ENCODE measurements at regions not wholly inside any gene's neighbourhood (a gene's known extent, or its start where the extent isn't known, plus 50 kb on each side); places are given as distances from the start of the nearest gene placed in this dataset.

- Histone ChIP-seq H3K4ac (ENCODE audit: low read depth, low read length) (no peak overlapping the region), H3K27me3 (ENCODE audit: insufficient read depth, low read length) (no peaks in the 10 kb centered on the region), H4K91ac (ENCODE audit: low read depth, low read length) (no peak overlapping the region), H3K36me3 (ENCODE audit: control insufficient read depth in 1 of 2, insufficient read depth in 2 of 2, low read length in 2 of 2) (no peaks in the 10 kb centered on the region), H3K9me3 (ENCODE audit: insufficient read depth, low read depth, low read length) (no peaks in the 10 kb centered on the region), H3K4me1 (ENCODE audit: control insufficient read depth in 1 of 2, insufficient read depth in 2 of 2, low read length in 2 of 2) (peaks cover 11 to 19% of the 10 kb centered on the region in 2 experiments), H2BK12ac (ENCODE audit: low read length) (no peak overlapping the region), H3K79me2 (ENCODE audit: control insufficient read depth, insufficient read depth, low read length, poor library complexity) (no peaks in the 10 kb centered on the region), H2AK5ac (ENCODE audit: low read length) (no peak overlapping the region), H3K18ac (ENCODE audit: low read length) (no peak overlapping the region), H3K9ac (ENCODE audit: low read length) (no peak overlapping the region), H4K12ac (ENCODE audit: low read depth, low read length) (no peak overlapping the region), H3K14ac (ENCODE audit: low read length) (no peak overlapping the region), H3K79me1 (ENCODE audit: low read length) (peaks cover 6% of the 10 kb centered on the region), H3K4me3 (ENCODE audit: low read depth, low read length) (no peak overlapping the region), H3K23ac (ENCODE audit: low read length) (no peak overlapping the region), H2BK120ac (ENCODE audit: insufficient read depth, low read length, poor library complexity) (no peak overlapping the region), H2AFZ (ENCODE audit: insufficient read depth, low read length, poor library complexity) (no peak overlapping the region), H3K27ac (ENCODE audit: low read depth, low read length) (no peak overlapping the region), H4K8ac (ENCODE audit: low read depth, low read length) (no peak overlapping the region), H2BK5ac (ENCODE audit: low read depth, low read length, poor library complexity) (no peak overlapping the region), H3K4me2 (ENCODE audit: low read length) (no peak overlapping the region)
- DNase-seq: no peak
- no CpG with 5 or more reads among the region's 2 CpGs for WGBS (ENCODE audit: extremely low coverage, insufficient coverage, insufficient read length)
These were observed 166.4 kb downstream of the MAF start for GRCh38 chr16:79434092-79434491.

- Histone ChIP-seq H2BK120ac (ENCODE audit: insufficient read depth, low read length, poor library complexity) (no peak overlapping the region), H3K14ac (ENCODE audit: low read length) (no peak overlapping the region), H3K9me3 (ENCODE audit: insufficient read depth, low read depth, low read length) (no peaks in the 10 kb centered on the region), H3K9ac (ENCODE audit: low read length) (no peak overlapping the region), H3K4me3 (ENCODE audit: low read depth, low read length) (no peak overlapping the region), H3K79me2 (ENCODE audit: control insufficient read depth, insufficient read depth, low read length, poor library complexity) (no peaks in the 10 kb centered on the region), H3K23ac (ENCODE audit: low read length) (no peak overlapping the region), H3K4ac (ENCODE audit: low read depth, low read length) (no peak overlapping the region), H2BK5ac (ENCODE audit: low read depth, low read length, poor library complexity) (no peak overlapping the region), H3K79me1 (ENCODE audit: low read length) (no peaks in the 10 kb centered on the region), H2BK12ac (ENCODE audit: low read length) (no peak overlapping the region), H3K4me1 (ENCODE audit: control insufficient read depth in 1 of 2, insufficient read depth in 2 of 2, low read length in 2 of 2) (peaks cover 0 to under 1% of the 10 kb centered on the region in 2 experiments), H3K18ac (ENCODE audit: low read length) (no peak overlapping the region), H4K91ac (ENCODE audit: low read depth, low read length) (no peak overlapping the region), H3K36me3 (ENCODE audit: control insufficient read depth in 1 of 2, insufficient read depth in 2 of 2, low read length in 2 of 2) (no peaks in the 10 kb centered on the region), H3K27ac (ENCODE audit: low read depth, low read length) (no peak overlapping the region), H4K8ac (ENCODE audit: low read depth, low read length) (no peak overlapping the region), H3K27me3 (ENCODE audit: insufficient read depth, low read length) (no peaks in the 10 kb centered on the region), H4K12ac (ENCODE audit: low read depth, low read length) (no peak overlapping the region), H2AK5ac (ENCODE audit: low read length) (no peak overlapping the region), H3K4me2 (ENCODE audit: low read length) (no peak overlapping the region), H2AFZ (ENCODE audit: insufficient read depth, low read length, poor library complexity) (no peak overlapping the region)
- no peak for DNase-seq
- WGBS (ENCODE audit: extremely low coverage, insufficient coverage, insufficient read length): no CpG with 5 or more reads among the region's 4 CpGs
These were observed 168.6 kb downstream of the MAF start for GRCh38 chr16:79431923-79432322.

GRCh38 chr16:79430191-79430678, 170.3 kb downstream of the MAF start:
- Histone ChIP-seq H2AFZ (ENCODE audit: insufficient read depth, low read length, poor library complexity) (no peak overlapping the region), H3K4me3 (ENCODE audit: low read depth, low read length) (no peak overlapping the region), H3K14ac (ENCODE audit: low read length) (no peak overlapping the region), H2BK120ac (ENCODE audit: insufficient read depth, low read length, poor library complexity) (no peak overlapping the region), H3K4me2 (ENCODE audit: low read length) (no peak overlapping the region), H3K18ac (ENCODE audit: low read length) (no peak overlapping the region), H2AK5ac (ENCODE audit: low read length) (no peak overlapping the region), H3K4me1 (ENCODE audit: control insufficient read depth in 1 of 2, insufficient read depth in 2 of 2, low read length in 2 of 2) (no peaks in the 10 kb centered on the region), H3K4ac (ENCODE audit: low read depth, low read length) (no peak overlapping the region), H3K79me1 (ENCODE audit: low read length) (no peaks in the 10 kb centered on the region), H4K8ac (ENCODE audit: low read depth, low read length) (no peak overlapping the region), H3K9ac (ENCODE audit: low read length) (no peak overlapping the region), H3K27ac (ENCODE audit: low read depth, low read length) (no peak overlapping the region), H3K9me3 (ENCODE audit: insufficient read depth, low read depth, low read length) (no peaks in the 10 kb centered on the region), H3K27me3 (ENCODE audit: insufficient read depth, low read length) (no peaks in the 10 kb centered on the region), H2BK5ac (ENCODE audit: low read depth, low read length, poor library complexity) (no peak overlapping the region), H4K91ac (ENCODE audit: low read depth, low read length) (no peak overlapping the region), H3K23ac (ENCODE audit: low read length) (no peak overlapping the region), H3K36me3 (ENCODE audit: control insufficient read depth in 1 of 2, insufficient read depth in 2 of 2, low read length in 2 of 2) (no peaks in the 10 kb centered on the region), H3K79me2 (ENCODE audit: control insufficient read depth, insufficient read depth, low read length, poor library complexity) (no peaks in the 10 kb centered on the region), H4K12ac (ENCODE audit: low read depth, low read length) (no peak overlapping the region), H2BK12ac (ENCODE audit: low read length) (no peak overlapping the region)
- no peak for DNase-seq
- WGBS (ENCODE audit: extremely low coverage, insufficient coverage, insufficient read length): no CpG with 5 or more reads among the region's 12 CpGs

GRCh38 chr16:79429381-79430190, 171.0 kb downstream of the MAF start:
- H3K9me3 ChIP-seq (ENCODE audit: insufficient read depth, low read depth, low read length): no peaks in the 10 kb centered on the region
- H3K23ac ChIP-seq (ENCODE audit: low read length): no peak overlapping the region
- no peak overlapping the region for H3K18ac ChIP-seq (ENCODE audit: low read length)
- no peak overlapping the region for H4K8ac ChIP-seq (ENCODE audit: low read depth, low read length)
- H4K12ac ChIP-seq (ENCODE audit: low read depth, low read length): no peak overlapping the region
- no peak overlapping the region for H3K27ac ChIP-seq (ENCODE audit: low read depth, low read length)
- no peak overlapping the region for H2BK12ac ChIP-seq (ENCODE audit: low read length)
- H3K79me2 ChIP-seq (ENCODE audit: control insufficient read depth, insufficient read depth, low read length, poor library complexity): no peaks in the 10 kb centered on the region
- H2BK120ac ChIP-seq (ENCODE audit: insufficient read depth, low read length, poor library complexity): no peak overlapping the region
- H3K79me1 ChIP-seq (ENCODE audit: low read length): no peaks in the 10 kb centered on the region
- H3K36me3 ChIP-seq (ENCODE audit: control insufficient read depth in 1 of 2, insufficient read depth in 2 of 2, low read length in 2 of 2): no peaks in the 10 kb centered on the region
- no peak overlapping the region for H3K4me2 ChIP-seq (ENCODE audit: low read length)
- no peak overlapping the region for H2BK5ac ChIP-seq (ENCODE audit: low read depth, low read length, poor library complexity)
- H2AFZ ChIP-seq (ENCODE audit: insufficient read depth, low read length, poor library complexity): no peak overlapping the region
- DNase-seq: no peak
- no peak overlapping the region for H4K91ac ChIP-seq (ENCODE audit: low read depth, low read length)
- H3K27me3 ChIP-seq (ENCODE audit: insufficient read depth, low read length): no peaks in the 10 kb centered on the region
- no peak overlapping the region for H3K9ac ChIP-seq (ENCODE audit: low read length)
- H3K4me1 ChIP-seq (ENCODE audit: control insufficient read depth in 1 of 2, insufficient read depth in 2 of 2, low read length in 2 of 2): no peaks in the 10 kb centered on the region
- H3K14ac ChIP-seq (ENCODE audit: low read length): no peak overlapping the region
- H3K4ac ChIP-seq (ENCODE audit: low read depth, low read length): no peak overlapping the region
- WGBS (ENCODE audit: extremely low coverage, insufficient coverage, insufficient read length): no CpG with 5 or more reads among the region's 16 CpGs
- no peak overlapping the region for H2AK5ac ChIP-seq (ENCODE audit: low read length)
- no peak overlapping the region for H3K4me3 ChIP-seq (ENCODE audit: low read depth, low read length)

Data from trophoblast cell (in vitro differentiated cells and primary cell).